ENCODE measurements at regions not wholly inside any gene's neighbourhood (a gene's known extent, or its start where the extent isn't known, plus 50 kb on each side); places are given as distances from the start of the nearest gene placed in this dataset.
A peak's percentile ranks its signal among the peaks of the same experiment; 100 is the strongest.

DNA sequence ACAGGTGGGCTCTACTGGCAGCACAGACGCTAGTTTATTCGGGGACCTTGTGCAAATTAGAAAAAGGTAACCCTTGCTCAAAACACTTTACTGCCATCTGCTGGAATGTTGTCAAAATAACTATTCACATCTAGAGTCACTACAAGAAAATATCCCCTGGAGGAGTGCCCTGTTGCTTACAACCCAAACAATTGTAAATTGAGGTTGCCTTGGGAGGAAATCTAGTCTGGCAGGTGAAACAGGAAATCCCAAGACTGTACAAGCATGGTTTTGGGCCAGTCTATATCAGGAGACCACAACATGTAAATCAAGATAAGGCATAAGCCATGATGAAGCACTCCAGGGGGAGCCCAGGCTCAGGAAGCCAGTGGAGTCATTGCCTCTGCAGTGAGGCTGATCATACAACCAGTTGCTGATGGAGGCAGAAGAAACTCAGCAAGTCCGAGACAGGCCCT, 136.8 kb upstream of the ACP3 start:
- TF ChIP-seq, protein P1, sequence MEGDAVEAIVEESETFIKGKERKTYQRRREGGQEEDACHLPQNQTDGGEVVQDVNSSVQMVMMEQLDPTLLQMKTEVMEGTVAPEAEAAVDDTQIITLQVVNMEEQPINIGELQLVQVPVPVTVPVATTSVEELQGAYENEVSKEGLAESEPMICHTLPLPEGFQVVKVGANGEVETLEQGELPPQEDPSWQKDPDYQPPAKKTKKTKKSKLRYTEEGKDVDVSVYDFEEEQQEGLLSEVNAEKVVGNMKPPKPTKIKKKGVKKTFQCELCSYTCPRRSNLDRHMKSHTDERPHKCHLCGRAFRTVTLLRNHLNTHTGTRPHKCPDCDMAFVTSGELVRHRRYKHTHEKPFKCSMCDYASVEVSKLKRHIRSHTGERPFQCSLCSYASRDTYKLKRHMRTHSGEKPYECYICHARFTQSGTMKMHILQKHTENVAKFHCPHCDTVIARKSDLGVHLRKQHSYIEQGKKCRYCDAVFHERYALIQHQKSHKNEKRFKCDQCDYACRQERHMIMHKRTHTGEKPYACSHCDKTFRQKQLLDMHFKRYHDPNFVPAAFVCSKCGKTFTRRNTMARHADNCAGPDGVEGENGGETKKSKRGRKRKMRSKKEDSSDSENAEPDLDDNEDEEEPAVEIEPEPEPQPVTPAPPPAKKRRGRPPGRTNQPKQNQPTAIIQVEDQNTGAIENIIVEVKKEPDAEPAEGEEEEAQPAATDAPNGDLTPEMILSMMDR (IDR thresholded peaks at IDR 0.05; ENCODE audit: low read depth, low read length): peak; percentile 51
- DNase-seq (ENCODE audit: low read depth in 2 of 2): peak; percentile 74 to 79
- no peak overlapping the region for H3K4me3 ChIP-seq (replicated peaks in 1 of 2; ENCODE audit: low read depth in 2 of 2, low read length in 2 of 2)

DNA sequence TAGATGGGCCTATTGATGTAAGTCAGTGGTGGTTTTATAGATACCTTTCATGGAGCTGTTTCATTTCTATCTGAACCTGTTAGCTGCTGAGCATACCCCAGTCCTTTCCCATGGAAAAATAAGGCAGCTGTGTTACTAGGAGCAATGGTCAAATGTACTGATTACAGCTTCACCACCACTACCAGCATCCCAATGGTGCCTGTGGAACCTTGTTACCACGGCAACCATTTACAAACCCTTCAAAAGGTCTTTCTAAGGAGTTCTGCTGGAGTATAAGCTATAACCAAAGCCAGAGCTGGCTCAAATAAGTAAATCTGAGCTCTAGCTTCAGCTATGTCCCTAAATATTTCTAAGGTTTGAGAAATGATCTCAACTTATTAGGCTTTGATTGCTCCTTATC, 133.4 kb upstream of the ACP3 start:
- TF ChIP-seq, protein P1 (IDR thresholded peaks at IDR 0.05; ENCODE audit: low read depth, low read length): no peak
- no peak for DNase-seq (ENCODE audit: low read depth in 2 of 2)
- H3K4me3 ChIP-seq (replicated peaks in 1 of 2; ENCODE audit: low read depth in 2 of 2, low read length in 2 of 2): no peak overlapping the region

DNA sequence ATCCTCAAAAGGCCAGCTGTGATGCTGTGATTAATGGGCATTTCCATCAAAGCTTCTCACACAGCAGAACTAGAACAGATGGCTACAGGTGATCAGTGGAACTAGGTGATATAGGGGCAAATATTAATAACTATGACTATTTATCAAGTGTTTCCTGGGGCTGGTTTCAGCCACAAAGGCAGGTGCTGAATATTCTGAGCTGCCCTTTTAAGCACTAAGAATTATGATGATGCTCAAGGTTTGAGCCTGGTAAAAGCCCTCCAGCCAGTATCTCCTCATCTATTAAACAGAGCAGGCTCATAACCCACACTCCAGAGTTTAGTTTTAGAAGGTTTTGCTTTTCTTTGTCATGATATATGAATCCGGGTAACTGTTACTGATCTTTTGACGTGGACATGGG, 129.5 kb upstream of the ACP3 start:
- H3K4me3 ChIP-seq (replicated peaks in 1 of 2; ENCODE audit: low read depth in 2 of 2, low read length in 2 of 2): no peak overlapping the region
- TF ChIP-seq, protein P1 (IDR thresholded peaks at IDR 0.05; ENCODE audit: low read depth, low read length): no peak
- no peak for DNase-seq (ENCODE audit: low read depth in 2 of 2)

DNA sequence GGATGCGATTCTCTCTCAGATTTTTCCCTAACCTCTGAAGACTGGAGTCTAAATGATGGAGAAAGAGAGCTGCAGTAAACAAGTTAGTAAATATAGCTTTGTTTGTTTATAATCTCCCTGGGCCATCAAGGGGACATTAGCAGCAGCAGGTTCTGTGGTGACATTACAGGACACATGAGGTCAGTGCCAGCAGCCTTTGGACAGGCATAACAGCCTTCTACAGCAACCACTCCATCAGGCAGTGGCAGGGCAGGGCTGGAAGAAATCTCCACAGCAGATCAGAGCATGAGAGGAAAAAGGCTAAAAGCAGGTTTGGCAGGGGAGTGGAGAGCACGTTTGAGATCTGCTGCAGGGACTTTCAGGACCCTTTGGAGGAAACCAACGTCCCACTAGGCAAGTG, 127.6 kb upstream of the ACP3 start:
- H3K4me3 ChIP-seq (replicated peaks in 1 of 2; ENCODE audit: low read depth in 2 of 2, low read length in 2 of 2): no peak overlapping the region
- no peak for DNase-seq (ENCODE audit: low read depth in 2 of 2)
- TF ChIP-seq, protein P1 (IDR thresholded peaks at IDR 0.05; ENCODE audit: low read depth, low read length): no peak

DNA sequence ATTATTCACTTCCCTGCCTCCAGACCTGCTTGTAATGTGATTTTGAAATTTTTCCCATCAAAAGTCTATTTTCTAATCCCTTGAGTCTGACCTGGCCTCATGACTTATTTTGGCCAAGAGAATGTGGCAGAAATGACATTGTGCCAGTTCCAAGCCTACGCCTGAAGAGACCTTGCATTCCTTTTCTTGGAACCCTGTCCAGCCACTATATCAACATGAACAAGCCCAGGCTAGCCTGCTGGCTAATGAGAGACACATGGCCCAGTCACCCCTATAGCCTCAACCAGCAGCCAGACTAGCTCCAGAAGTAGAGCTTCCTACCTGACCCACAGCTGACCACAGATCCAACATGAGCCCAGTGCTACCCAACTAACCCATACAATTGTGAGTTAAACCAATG, 121.1 kb upstream of the ACP3 start:
- TF ChIP-seq, protein P1 (IDR thresholded peaks at IDR 0.05; ENCODE audit: low read depth, low read length): no peak
- no peak for DNase-seq (ENCODE audit: low read depth in 2 of 2)
- no peak overlapping the region for H3K4me3 ChIP-seq (replicated peaks in 1 of 2; ENCODE audit: low read depth in 2 of 2, low read length in 2 of 2)

DNA sequence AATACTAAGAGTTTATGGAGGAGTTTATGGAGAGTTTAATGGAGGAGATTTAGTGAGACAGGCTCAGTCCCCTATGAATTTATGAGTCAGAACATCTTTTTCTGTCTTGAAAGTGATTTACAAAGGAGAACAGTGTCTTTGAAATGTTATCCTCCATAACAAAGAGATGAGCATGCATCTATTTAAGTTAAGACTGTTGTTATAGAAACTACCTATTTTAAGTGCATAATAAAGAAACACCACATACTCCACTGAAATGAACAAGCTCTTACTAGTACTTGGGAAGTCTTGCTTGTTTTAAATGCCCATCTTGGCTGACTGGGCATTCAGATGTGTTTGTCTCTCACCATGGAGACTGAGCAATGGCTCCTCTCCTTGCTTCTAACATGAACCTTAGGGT, 118.7 kb upstream of the ACP3 start:
- no peak overlapping the region for H3K4me3 ChIP-seq (replicated peaks in 1 of 2; ENCODE audit: low read depth in 2 of 2, low read length in 2 of 2)
- TF ChIP-seq, protein P1 (IDR thresholded peaks at IDR 0.05; ENCODE audit: low read depth, low read length): no peak
- no peak for DNase-seq (ENCODE audit: low read depth in 2 of 2)

DNA sequence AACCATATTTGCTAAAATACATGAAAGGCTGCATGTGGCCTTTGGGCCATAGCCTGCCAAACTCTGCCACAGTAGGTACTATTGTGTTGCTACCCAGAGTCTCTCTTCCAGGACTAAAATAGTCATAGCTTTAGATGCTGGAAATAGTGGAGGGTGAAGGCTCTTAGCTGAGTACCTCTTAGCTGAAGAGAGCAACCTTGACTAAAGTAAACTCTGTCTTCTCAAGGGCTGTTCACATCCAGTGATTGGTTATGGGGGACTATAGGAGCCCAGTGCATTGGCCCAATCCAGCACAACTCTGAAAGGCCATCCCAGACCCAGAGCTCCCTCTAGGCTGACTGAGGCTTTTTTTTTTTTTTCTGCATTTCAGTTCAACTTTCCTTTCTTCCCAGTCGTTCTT, 117.8 kb upstream of the ACP3 start:
- no peak for DNase-seq (ENCODE audit: low read depth in 2 of 2)
- H3K4me3 ChIP-seq (replicated peaks in 1 of 2; ENCODE audit: low read depth in 2 of 2, low read length in 2 of 2): no peak overlapping the region
- TF ChIP-seq, protein P1 (IDR thresholded peaks at IDR 0.05; ENCODE audit: low read depth, low read length): no peak

Data from cardiac fibroblast (primary cell).